ENCODE measurements at regions not wholly inside any gene's neighbourhood (a gene's known extent, or its start where the extent isn't known, plus 50 kb on each side); places are given as distances from the start of the nearest gene placed in this dataset.

GRCh38 chr9:28207657-28208056 lies 634.4 kb upstream of the C9orf72 start:
- Histone ChIP-seq H3K4me1 (ENCODE audit: insufficient read depth, low read length, poor library complexity, severe bottlenecking) (no peaks in the 10 kb centered on the region), H3K36me3 (ENCODE audit: insufficient read depth, low read length) (no peaks in the 10 kb centered on the region), H4K20me1 (ENCODE audit: insufficient read depth, low read length, poor library complexity, severe bottlenecking) (no peaks in the 10 kb centered on the region), H3K79me2 (ENCODE audit: insufficient read depth, low read length) (no peaks in the 10 kb centered on the region), H3K9me2 (replicated peaks; ENCODE audit: low read depth, low read length) (no peaks in the 10 kb centered on the region), H2AFZ (ENCODE audit: low read length) (no peak overlapping the region), H3K27me3 (ENCODE audit: insufficient read depth, low read length, poor library complexity, severe bottlenecking) (no peaks in the 10 kb centered on the region), H3K4me3 (ENCODE audit: low read length, poor library complexity, severe bottlenecking) (no peak overlapping the region), H3F3A (ENCODE audit: low read depth) (no peaks in the 10 kb centered on the region), H3K9me3 (ENCODE audit: insufficient read depth, low read depth, low read length) (no peaks in the 10 kb centered on the region), H3K9ac (ENCODE audit: low read depth, low read length, poor library complexity, severe bottlenecking) (no peak overlapping the region), H3K4me2 (ENCODE audit: low read depth, low read length, poor library complexity, severe bottlenecking) (no peak overlapping the region)
- TF ChIP-seq EZH2phosphoT487 (IDR thresholded peaks at IDR 0.05; ENCODE audit: borderline replicate concordance) (no peak), CTCF (conservative IDR thresholded peaks at IDR 0.05; ENCODE audit: low read length) (no peak)

DNA sequence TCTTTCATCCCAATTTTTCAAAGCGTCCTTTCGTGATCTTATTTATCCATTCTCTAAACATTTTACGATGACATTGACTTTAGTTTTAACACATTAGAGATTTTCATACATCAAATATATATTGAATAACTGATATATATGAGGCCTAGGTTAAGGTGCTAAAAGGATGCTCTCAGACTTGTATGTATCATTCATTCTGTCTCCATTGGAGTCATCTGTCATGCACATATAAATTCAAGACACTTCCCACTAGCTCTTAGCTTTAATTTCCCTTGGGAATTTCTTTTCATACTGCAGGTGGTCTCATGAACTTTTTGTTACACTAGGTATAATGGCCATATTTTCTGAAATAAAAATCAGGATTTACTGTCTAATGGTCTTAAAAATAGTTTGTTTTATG lies 635.8 kb upstream of the C9orf72 start:
- Histone ChIP-seq H3K9me3 (ENCODE audit: insufficient read depth, low read depth, low read length) (no peaks in the 10 kb centered on the region), H3K4me1 (ENCODE audit: insufficient read depth, low read length, poor library complexity, severe bottlenecking) (no peaks in the 10 kb centered on the region), H3K9ac (ENCODE audit: low read depth, low read length, poor library complexity, severe bottlenecking) (no peak overlapping the region), H2AFZ (ENCODE audit: low read length) (no peak overlapping the region), H3K79me2 (ENCODE audit: insufficient read depth, low read length) (no peaks in the 10 kb centered on the region), H4K20me1 (ENCODE audit: insufficient read depth, low read length, poor library complexity, severe bottlenecking) (no peaks in the 10 kb centered on the region), H3K36me3 (ENCODE audit: insufficient read depth, low read length) (no peaks in the 10 kb centered on the region), H3K27me3 (ENCODE audit: insufficient read depth, low read length, poor library complexity, severe bottlenecking) (no peaks in the 10 kb centered on the region), H3F3A (ENCODE audit: low read depth) (no peaks in the 10 kb centered on the region), H3K4me3 (ENCODE audit: low read length, poor library complexity, severe bottlenecking) (no peak overlapping the region), H3K9me2 (replicated peaks; ENCODE audit: low read depth, low read length) (no peaks in the 10 kb centered on the region), H3K4me2 (ENCODE audit: low read depth, low read length, poor library complexity, severe bottlenecking) (no peak overlapping the region)
- TF ChIP-seq CTCF (conservative IDR thresholded peaks at IDR 0.05; ENCODE audit: low read length): no peak
- TF ChIP-seq EZH2phosphoT487 (IDR thresholded peaks at IDR 0.05; ENCODE audit: borderline replicate concordance): no peak

DNA sequence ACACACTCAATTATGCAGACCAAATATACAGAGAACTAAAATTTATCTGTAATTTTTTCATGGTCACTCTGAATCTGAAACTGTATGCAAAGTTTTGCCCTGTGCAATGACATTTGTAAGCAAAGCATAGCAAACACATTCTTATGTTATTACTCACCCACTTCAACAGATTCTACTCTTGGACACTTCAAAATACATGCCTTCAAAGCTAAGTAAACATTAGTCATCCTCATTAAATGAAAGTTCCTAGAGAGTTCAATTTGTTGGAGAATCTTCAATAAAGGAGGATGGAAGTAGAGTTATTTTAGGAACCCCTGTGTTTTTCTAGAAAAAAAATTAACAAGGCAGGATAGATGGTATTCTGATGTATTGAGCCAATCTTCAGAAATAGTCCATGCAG lies 639.7 kb upstream of the C9orf72 start:
- Histone ChIP-seq H3K27me3 (ENCODE audit: insufficient read depth, low read length, poor library complexity, severe bottlenecking) (no peaks in the 10 kb centered on the region), H3K79me2 (ENCODE audit: insufficient read depth, low read length) (no peaks in the 10 kb centered on the region), H3K9me3 (ENCODE audit: insufficient read depth, low read depth, low read length) (no peaks in the 10 kb centered on the region), H3K9ac (ENCODE audit: low read depth, low read length, poor library complexity, severe bottlenecking) (no peak overlapping the region), H3K4me1 (ENCODE audit: insufficient read depth, low read length, poor library complexity, severe bottlenecking) (no peaks in the 10 kb centered on the region), H3F3A (ENCODE audit: low read depth) (no peaks in the 10 kb centered on the region), H2AFZ (ENCODE audit: low read length) (no peak overlapping the region), H3K4me3 (ENCODE audit: low read length, poor library complexity, severe bottlenecking) (no peak overlapping the region), H3K9me2 (replicated peaks; ENCODE audit: low read depth, low read length) (no peaks in the 10 kb centered on the region), H4K20me1 (ENCODE audit: insufficient read depth, low read length, poor library complexity, severe bottlenecking) (no peaks in the 10 kb centered on the region), H3K4me2 (ENCODE audit: low read depth, low read length, poor library complexity, severe bottlenecking) (no peak overlapping the region), H3K36me3 (ENCODE audit: insufficient read depth, low read length) (no peaks in the 10 kb centered on the region)
- no peak for TF ChIP-seq CTCF (conservative IDR thresholded peaks at IDR 0.05; ENCODE audit: low read length)
- TF ChIP-seq EZH2phosphoT487 (IDR thresholded peaks at IDR 0.05; ENCODE audit: borderline replicate concordance): no peak

Data from Loucy (cell line).